IMR-90 (cell line): ENCODE measurements at regions not wholly inside any gene's neighbourhood (a gene's known extent, or its start where the extent isn't known, plus 50 kb on each side); places are given as distances from the start of the nearest gene placed in this dataset.

Experiments used
- ATAC-seq: fragments of 200-7000 bp; cut with Tn5 transposase; 2 replicates; pipeline ENCODE4 v1.9.1; 2020; ENCODE audit warnings: low read depth, mild to moderate bottlenecking, moderate library complexity
- BruUV-seq: library from RNA; stranded (reverse); fragments of 400-500 nt; replicated peaks from 2 replicates; lab custom pipeline; 2021; lab: Mats Ljungman, UMichigan
- CTCF ChIA-PET: fragments of 300-600 bp; formaldehyde crosslinking; extraction: SDS; loops from one replicate; lab custom pipeline; 2021; ENCODE audit warnings: antibody characterized with exemption; lab: Yijun Ruan, JAX
- POLR2A ChIA-PET: fragments of 300-600 bp; sonication (Branson Sonifier 250); formaldehyde crosslinking; loops from one replicate; lab custom pipeline; 2022; ENCODE audit warnings: antibody characterized with exemption; ENCODE audit not compliant: unreplicated experiment; lab: Charles Lee
- DNase-seq: peaks from one replicate; pipeline ENCODE4 v3.0.0; 2013
- H2AFZ ChIP-seq: replicated peaks from 2 replicates; pipeline ENCODE3; 2013; ENCODE audit warnings: low read length, mild to moderate bottlenecking; ENCODE audit not compliant: poor library complexity
- H2AK5ac ChIP-seq: 2 replicates; pipeline ENCODE4 v1.6.1; 2013; ENCODE audit warnings: low read depth, low read length, inconsistent platforms
- H2AK9ac ChIP-seq: replicated peaks from 2 replicates; pipeline ENCODE3; 2013; ENCODE audit warnings: mild to moderate bottlenecking, low read depth, low read length, moderate library complexity; ENCODE audit not compliant: poor library complexity
- H2BK120ac ChIP-seq: 2 replicates; pipeline ENCODE4 v1.6.1; 2013; ENCODE audit warnings: low read depth, low read length, inconsistent platforms
- H2BK15ac ChIP-seq: 3 replicates; pipeline ENCODE4 v1.6.1; 2013; ENCODE audit warnings: low read depth, low read length, inconsistent platforms
- H2BK20ac ChIP-seq: 2 replicates; pipeline ENCODE4 v1.6.1; 2013; ENCODE audit warnings: low read depth, mild to moderate bottlenecking, inconsistent platforms, low read length, moderate library complexity
- H2BK5ac ChIP-seq: 2 replicates; pipeline ENCODE4 v1.6.1; 2013; ENCODE audit warnings: mild to moderate bottlenecking, low read depth, low read length, inconsistent platforms; ENCODE audit not compliant: poor library complexity, severe bottlenecking
- H3K14ac ChIP-seq: replicated peaks from 2 replicates; pipeline ENCODE4 v1.6.1; 2013; ENCODE audit warnings: low read depth, low read length, inconsistent platforms
- H3K18ac ChIP-seq: 2 replicates; pipeline ENCODE4 v1.6.1; 2013; ENCODE audit warnings: low read depth, low read length, control low read depth
- H3K23ac ChIP-seq: 2 replicates; pipeline ENCODE4 v1.6.1; 2013; ENCODE audit warnings: low read depth, low read length, inconsistent platforms
- H3K27ac ChIP-seq: 2 replicates; pipeline ENCODE4 v1.5.1; 2013; ENCODE audit warnings: mild to moderate bottlenecking, control low read depth, low read length; ENCODE audit not compliant: insufficient read depth
- H3K27me3 ChIP-seq: 2 replicates; pipeline ENCODE4 v1.6.1; 2013; ENCODE audit warnings: low read length; ENCODE audit not compliant: control insufficient read depth, insufficient read depth
- H3K36me3 ChIP-seq: 2 replicates; pipeline ENCODE4 v1.6.1; 2013; ENCODE audit warnings: low read length, mixed read lengths; ENCODE audit not compliant: control insufficient read depth, insufficient read depth
- H3K4ac ChIP-seq: 2 replicates; pipeline ENCODE4 v1.6.1; 2013; ENCODE audit warnings: low read depth, low read length, inconsistent platforms
- H3K4me1 ChIP-seq: 2 replicates; pipeline ENCODE4 v1.6.1; 2013; ENCODE audit warnings: low read length, mixed read lengths; ENCODE audit not compliant: control insufficient read depth, insufficient read depth
- H3K4me2 ChIP-seq: 2 replicates; pipeline ENCODE4 v1.6.1; 2013; ENCODE audit warnings: low read depth, mild to moderate bottlenecking, control low read depth, low read length, moderate library complexity
- H3K4me3 ChIP-seq: 2 replicates; pipeline ENCODE4 v1.5.1; 2013; ENCODE audit warnings: low read depth, mild to moderate bottlenecking, control low read depth, low read length, moderate library complexity; ENCODE audit not compliant: insufficient read depth
- H3K56ac ChIP-seq: 2 replicates; pipeline ENCODE4 v1.6.1; 2013; ENCODE audit warnings: low read length, inconsistent platforms; ENCODE audit not compliant: insufficient read depth; ENCODE audit errors: extremely low read depth
- H3K79me1 ChIP-seq, 2 experiments: 2 replicates each; pipeline ENCODE4 v1.6.1; 2013; ENCODE audit warnings: low read length in 2 of 2, inconsistent platforms in 1 of 2, low read depth in 1 of 2
- H3K9ac ChIP-seq: 2 replicates; pipeline ENCODE4 v1.6.1; 2013; ENCODE audit warnings: low read depth, low read length, control low read depth
- H3K9me1 ChIP-seq: 2 replicates; pipeline ENCODE4 v1.6.1; 2013; ENCODE audit warnings: low read length, inconsistent platforms; ENCODE audit not compliant: insufficient read depth
- H3K9me3 ChIP-seq: 2 replicates; pipeline ENCODE4 v1.6.1; 2013; ENCODE audit warnings: low read length; ENCODE audit not compliant: control insufficient read depth, insufficient read depth
- H4K20me1 ChIP-seq: 2 replicates; pipeline ENCODE4 v1.6.1; 2013; ENCODE audit warnings: low read length, inconsistent platforms; ENCODE audit not compliant: insufficient read depth
- H4K5ac ChIP-seq: 2 replicates; pipeline ENCODE4 v1.6.1; 2013; ENCODE audit warnings: mild to moderate bottlenecking, low read depth, low read length, control low read depth
- H4K8ac ChIP-seq, 2 experiments: 2 replicates each; pipeline ENCODE4 v1.6.1; 2013; ENCODE audit warnings: low read depth in 2 of 2, low read length in 2 of 2, control low read depth in 1 of 2, inconsistent platforms in 1 of 2
- H4K91ac ChIP-seq: 2 replicates; pipeline ENCODE4 v1.6.1; 2013; ENCODE audit warnings: low read depth, low read length, inconsistent platforms; ENCODE audit not compliant: insufficient read depth
- CEBPB ChIP-seq: IDR thresholded peaks from 2 replicates; pipeline ENCODE4 v1.6.1; 2012; ENCODE audit warnings: low read depth, low read length, improper control_type of control experiment
- RFX5 ChIP-seq: IDR thresholded peaks from 2 replicates; pipeline ENCODE4 v1.8.0; 2012; ENCODE audit warnings: low read depth, mild to moderate bottlenecking, low read length, moderate library complexity
- dilution Hi-C: fragments of 300-500 bp; cut with HindIII; formaldehyde crosslinking; loops from one replicate; pipeline ENCODE4 v1.14.3; 2018; ENCODE audit warnings: low sequenced_read_pairs; ENCODE audit not compliant: unreplicated experiment
- in situ Hi-C: fragments of 300-500 bp; cut with MboI; formaldehyde crosslinking; loops from 3 replicates; pipeline ENCODE4 v1.14.3; 2019; ENCODE audit warnings: low sequenced_read_pairs, inconsistent platforms, mixed read lengths
- intact Hi-C: fragments of 100-400 bp; cut with micrococcal nuclease; formaldehyde crosslinking; loops from 2 replicates; pipeline ENCODE4 v1.10.0; 2022

GRCh38 chr1:87903242-87903641 is 574.6 kb downstream of the LMO4 start:
- ChIA-PET POLR2A (no interaction called here), CTCF (interaction anchor here (0.6 kb wide), 1 partner anchor 275 kb away, joined by 4 read pairs; no protein-coding TSS in a partner anchor)
- TF ChIP-seq RFX5 (no peak), CEBPB (peak; percentile 64)
- H2BK120ac ChIP-seq, result no peak overlapping the region
- H3K27ac ChIP-seq, result no peak overlapping the region
- H2BK15ac ChIP-seq, result no peak overlapping the region
- no peak overlapping the region for H2BK20ac ChIP-seq
- no peaks in the 10 kb centered on the region for H3K9me1 ChIP-seq
- H3K9me3 ChIP-seq, result no peaks in the 10 kb centered on the region
- H3K27me3 ChIP-seq, result no peaks in the 10 kb centered on the region
- H3K4me2 ChIP-seq, result peak overlapping the region; percentile 32
- dilution Hi-C loops, result no loop called here
- no peak overlapping the region for H3K9ac ChIP-seq
- no peak overlapping the region for H2AK5ac ChIP-seq
- H2AK9ac ChIP-seq, result no peak overlapping the region
- H3K23ac ChIP-seq, result no peak overlapping the region
- ATAC-seq, result no peak
- in situ Hi-C loops, result no loop called here
- no peak for DNase-seq
- H4K91ac ChIP-seq, result no peak overlapping the region
- no peak overlapping the region for H3K14ac ChIP-seq
- no peaks in the 10 kb centered on the region for H4K20me1 ChIP-seq
- intact Hi-C loops, result no loop called here
- no peaks in the 10 kb centered on the region for H3K36me3 ChIP-seq
- no peak overlapping the region for H2BK5ac ChIP-seq
- no peak overlapping the region for H3K4ac ChIP-seq
- H3K4me1 ChIP-seq, result no peaks in the 10 kb centered on the region
- H4K8ac ChIP-seq, result no peak overlapping the region
- no TSS peak for BruUV-seq
- H3K56ac ChIP-seq, result no peak overlapping the region
- no peak overlapping the region for H4K5ac ChIP-seq
- H2AFZ ChIP-seq, result no peak overlapping the region
- no peak overlapping the region for H3K4me3 ChIP-seq
- no peaks in the 10 kb centered on the region for H3K79me1 ChIP-seq
- no peak overlapping the region for H3K18ac ChIP-seq
